ENCODE measurements at regions not wholly inside any gene's neighbourhood (a gene's known extent, or its start where the extent isn't known, plus 50 kb on each side); places are given as distances from the start of the nearest gene placed in this dataset.
"Not testable (repeated sequence)": the region's sequence is repeated elsewhere in the genome, so short reads cannot be mapped to it uniquely, and the experiment has no call there.

DNA sequence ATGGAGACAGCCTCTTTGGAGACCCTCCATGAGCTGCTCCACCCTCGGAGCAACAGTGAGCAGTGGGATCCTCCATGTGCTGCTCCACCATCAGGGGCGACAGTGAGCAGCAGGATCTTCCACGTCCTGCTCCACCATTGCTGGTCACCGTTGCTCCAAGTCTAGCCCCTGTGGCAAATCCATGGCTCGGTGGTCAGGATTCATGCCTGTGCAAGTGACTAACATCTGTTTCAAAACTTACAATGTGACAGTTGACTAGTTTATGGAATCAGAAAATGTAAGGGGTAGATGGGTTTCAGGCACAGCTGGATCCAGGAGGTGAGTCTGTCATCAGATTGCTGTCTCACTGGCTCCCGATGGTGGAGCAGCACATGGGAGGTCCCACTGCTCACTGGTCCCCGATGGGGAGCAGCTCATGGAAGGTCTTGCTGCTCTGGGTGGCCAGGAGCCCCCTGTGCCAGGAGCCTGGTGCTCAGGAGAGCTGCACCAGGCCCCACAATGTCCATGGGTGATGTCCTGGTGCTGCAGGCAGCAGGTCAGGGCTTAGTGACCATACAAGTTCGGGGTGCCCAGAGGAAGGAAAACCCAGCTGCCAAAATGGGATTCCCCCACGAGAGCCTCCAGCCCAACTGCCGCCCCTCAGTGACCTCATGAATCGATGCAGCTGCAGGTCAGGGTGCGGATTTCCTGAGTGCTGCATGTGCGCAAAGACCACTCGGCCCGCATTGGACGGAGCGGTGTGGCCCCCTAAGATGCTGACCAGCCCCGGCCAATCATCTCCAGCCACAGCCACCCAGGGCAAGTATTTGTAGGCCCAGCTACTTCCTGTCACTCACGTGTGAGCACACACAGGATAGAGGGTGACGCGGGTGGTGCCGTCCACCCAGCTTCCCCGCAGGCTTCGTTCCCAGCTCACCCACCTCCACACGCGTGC is 116.5 kb upstream of the OTOS start:
- Mint-ChIP-seq H3K4me3 (no peak overlapping the region), H3K36me3 (ENCODE audit: low read depth) (no peaks in the 10 kb centered on the region), H3K27me3 (peaks cover 7% of the 10 kb centered on the region), H3K4me1 (ENCODE audit: low read depth) (no peaks in the 10 kb centered on the region), H3K9me3 (peaks cover 5% of the 10 kb centered on the region), H3K27ac (no peak overlapping the region)
- no peak for DNase-seq

DNA sequence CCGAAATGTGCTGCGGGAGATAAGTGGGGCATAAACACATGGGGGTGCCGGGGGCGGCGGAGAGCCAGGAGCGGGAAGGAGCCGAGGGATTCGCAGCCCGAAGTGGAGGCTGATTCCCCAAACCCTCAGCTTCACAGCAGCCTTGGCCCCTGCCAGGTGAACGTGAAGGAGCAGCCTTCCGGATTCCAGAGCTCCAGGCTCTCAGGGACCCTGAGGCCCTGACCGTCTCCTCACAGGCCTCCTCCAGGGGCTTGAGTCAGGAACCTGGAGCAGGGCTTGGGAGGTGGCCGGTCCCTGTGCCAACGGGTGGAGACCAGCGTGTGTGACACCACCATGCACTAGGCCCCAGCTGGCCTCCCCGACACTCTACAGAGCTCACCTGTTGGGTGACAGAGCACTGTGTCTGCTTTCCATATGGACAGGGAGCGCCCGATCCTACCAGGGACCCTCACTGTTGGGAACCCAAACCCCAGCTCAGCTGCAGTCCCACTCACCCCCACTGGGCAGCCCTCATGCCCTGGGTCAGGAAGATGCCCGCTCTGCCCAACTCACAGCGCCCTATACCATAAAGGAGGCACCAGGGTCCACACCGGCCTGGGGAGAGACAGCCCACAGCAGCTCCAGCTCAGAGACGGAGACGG is 117.6 kb upstream of the OTOS start:
- Mint-ChIP-seq H3K27me3 (peaks cover 7% of the 10 kb centered on the region), H3K4me1 (ENCODE audit: low read depth) (no peaks in the 10 kb centered on the region), H3K36me3 (ENCODE audit: low read depth) (no peaks in the 10 kb centered on the region), H3K9me3 (peaks cover 12% of the 10 kb centered on the region), H3K4me3 (no peak overlapping the region), H3K27ac (no peak overlapping the region)
- DNase-seq = no peak

DNA sequence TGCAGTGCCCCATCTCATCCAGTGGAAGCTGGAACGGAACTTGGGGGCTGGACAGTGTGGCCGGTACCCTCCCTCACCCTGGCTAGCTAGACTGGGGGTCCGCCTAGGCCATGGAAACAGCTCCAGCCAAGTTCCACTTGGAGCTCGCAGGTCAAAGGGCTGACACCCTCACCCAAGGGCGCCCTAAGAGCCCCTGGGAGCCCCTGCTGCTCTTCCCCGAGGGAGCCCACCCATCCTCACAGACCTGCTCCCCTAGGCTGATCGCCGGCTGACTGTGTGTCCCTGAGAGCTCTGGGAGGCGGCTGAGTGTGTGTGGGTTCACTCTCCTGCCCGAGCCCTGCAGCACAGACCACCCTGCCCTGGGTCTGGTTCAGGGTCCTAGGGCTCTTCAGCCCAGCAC is 118.2 kb upstream of the OTOS start:
- peaks cover 18% of the 10 kb centered on the region for H3K9me3 Mint-ChIP-seq
- H3K27ac Mint-ChIP-seq = no peak overlapping the region
- H3K4me3 Mint-ChIP-seq = no peak overlapping the region
- no peaks in the 10 kb centered on the region for H3K36me3 Mint-ChIP-seq (ENCODE audit: low read depth)
- H3K4me1 Mint-ChIP-seq (ENCODE audit: low read depth) = no peaks in the 10 kb centered on the region
- peaks cover 7% of the 10 kb centered on the region for H3K27me3 Mint-ChIP-seq
- DNase-seq = no peak

DNA sequence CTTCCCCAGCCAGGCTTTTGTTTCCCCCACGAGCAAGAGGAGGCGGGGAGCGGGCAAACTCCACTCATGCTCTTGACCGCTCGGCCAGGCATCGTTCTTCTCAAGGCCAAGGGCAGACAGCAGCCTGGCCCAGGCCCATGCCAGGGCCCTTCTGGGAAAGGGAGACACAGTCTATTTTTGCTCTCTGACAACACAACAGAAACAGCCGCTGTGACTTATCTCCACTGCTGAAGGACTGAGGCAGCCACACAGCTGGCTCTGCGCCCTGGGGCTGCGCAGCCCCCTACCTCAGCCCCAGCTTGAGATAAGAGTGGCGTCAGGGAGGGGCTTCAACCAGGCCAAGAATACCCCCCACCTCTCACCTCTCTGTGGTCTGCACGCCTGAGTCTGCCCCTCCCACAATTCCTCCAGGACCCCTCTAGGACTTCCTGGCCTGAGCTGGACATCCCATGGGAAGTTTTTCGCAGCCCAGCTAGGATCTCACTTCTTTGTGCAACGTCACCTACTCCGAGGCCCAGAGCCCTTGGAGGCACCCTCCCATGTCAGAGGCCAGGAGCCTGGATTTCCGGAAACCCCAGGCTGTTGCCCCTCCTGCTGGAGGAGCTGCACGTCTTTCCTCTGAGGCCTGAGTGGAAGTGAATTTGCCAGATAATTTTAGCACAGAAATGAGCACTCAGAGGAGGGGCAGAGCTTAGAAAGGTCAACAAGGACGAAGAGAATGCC is 118.9 kb upstream of the OTOS start:
- H3K27ac Mint-ChIP-seq = no peak overlapping the region
- peaks cover 21% of the 10 kb centered on the region for H3K9me3 Mint-ChIP-seq
- H3K36me3 Mint-ChIP-seq (ENCODE audit: low read depth) = no peaks in the 10 kb centered on the region
- H3K27me3 Mint-ChIP-seq = peaks cover 7% of the 10 kb centered on the region
- DNase-seq = no peak
- no peak overlapping the region for H3K4me3 Mint-ChIP-seq
- H3K4me1 Mint-ChIP-seq (ENCODE audit: low read depth) = no peaks in the 10 kb centered on the region

DNA sequence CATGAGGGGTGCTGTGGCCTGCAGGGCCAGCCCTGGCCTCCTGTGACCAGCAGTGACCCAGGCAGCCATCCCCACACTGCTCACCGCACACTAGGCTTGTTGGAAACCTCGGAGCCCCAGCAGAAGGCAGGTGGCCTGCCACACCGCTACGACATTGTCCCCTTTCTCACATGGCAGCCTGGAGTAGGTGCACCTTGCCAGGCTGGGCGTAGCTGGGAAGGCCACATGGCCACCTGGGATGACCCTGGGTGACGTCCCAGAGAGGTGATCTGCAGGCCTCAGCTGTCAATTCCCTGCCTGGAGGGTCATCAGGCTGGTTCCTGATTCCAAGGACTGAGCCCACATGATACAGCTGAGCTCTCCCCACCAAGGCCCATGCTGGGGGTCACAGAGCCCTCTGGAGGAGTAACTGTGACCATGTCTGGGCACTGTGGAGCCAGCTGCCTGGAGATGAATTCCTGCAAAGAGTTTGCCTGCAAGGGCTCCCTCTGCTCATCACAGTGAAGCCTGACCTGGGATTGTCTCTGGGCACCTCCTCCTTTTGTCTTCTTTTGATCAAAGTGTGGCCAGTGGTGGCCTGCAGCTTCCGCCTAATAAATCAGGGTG is 119.6 kb upstream of the OTOS start:
- no peaks in the 10 kb centered on the region for H3K36me3 Mint-ChIP-seq (ENCODE audit: low read depth)
- H3K4me3 Mint-ChIP-seq = no peak overlapping the region
- H3K27ac Mint-ChIP-seq = no peak overlapping the region
- H3K4me1 Mint-ChIP-seq (ENCODE audit: low read depth) = no peaks in the 10 kb centered on the region
- peaks cover 21% of the 10 kb centered on the region for H3K9me3 Mint-ChIP-seq
- peaks cover 7% of the 10 kb centered on the region for H3K27me3 Mint-ChIP-seq
- DNase-seq = no peak

DNA sequence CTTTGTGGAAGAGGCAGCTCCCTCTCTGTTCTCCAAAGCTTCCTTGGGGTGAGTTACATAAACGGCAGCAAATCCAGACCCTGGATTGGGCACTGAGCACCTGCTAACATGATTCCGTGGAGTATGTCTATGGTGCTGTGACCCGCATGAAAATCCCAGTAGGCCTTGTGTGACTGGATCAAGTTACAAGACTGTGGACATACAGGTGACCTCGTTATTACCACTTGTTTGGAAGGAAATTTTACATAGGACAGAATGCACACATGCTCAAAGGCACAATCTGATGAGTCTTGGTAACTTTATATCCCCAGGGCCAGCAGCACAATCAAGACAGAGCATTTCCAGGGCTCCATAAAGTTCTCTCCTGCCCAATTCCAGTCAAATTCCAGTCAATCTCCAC is 120.2 kb upstream of the OTOS start:
- no peak overlapping the region for H3K27ac Mint-ChIP-seq

DNA sequence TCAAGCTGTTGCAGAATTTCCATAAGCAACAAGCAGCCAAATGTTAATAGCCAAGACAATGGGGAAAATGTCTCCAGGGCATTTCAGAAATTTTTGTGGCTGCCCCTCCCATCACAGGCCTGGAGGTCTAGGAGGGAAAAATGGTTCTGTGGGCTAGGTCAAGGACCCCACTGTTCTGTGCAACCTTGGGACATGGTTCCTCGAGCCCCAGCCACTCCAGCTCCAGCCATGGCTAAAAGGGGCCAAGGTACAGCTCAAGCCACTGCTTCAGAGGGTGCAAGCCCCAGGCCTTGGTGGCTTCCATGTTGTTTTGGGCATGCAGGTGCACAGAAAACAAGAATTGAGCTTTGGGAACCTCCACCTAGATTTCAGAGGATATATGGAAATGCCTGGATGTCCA is 122.1 kb upstream of the OTOS start:
- H3K4me1 Mint-ChIP-seq (ENCODE audit: low read depth); H3K4me3 Mint-ChIP-seq; H3K36me3 Mint-ChIP-seq (ENCODE audit: low read depth); H3K27ac Mint-ChIP-seq; DNase-seq: not testable (repeated sequence)
- Mint-ChIP-seq H3K9me3 (peaks cover 21% of the 10 kb centered on the region), H3K27me3 (peaks cover 11% of the 10 kb centered on the region)

More for the DNA sequence above, 120.2 kb upstream of the OTOS start:
- Mint-ChIP-seq H3K4me3 (no peak overlapping the region), H3K36me3 (ENCODE audit: low read depth) (no peaks in the 10 kb centered on the region), H3K9me3 (peaks cover 21% of the 10 kb centered on the region), H3K27me3 (peaks cover under 1% of the 10 kb centered on the region), H3K4me1 (ENCODE audit: low read depth) (no peaks in the 10 kb centered on the region)
- no peak for DNase-seq

DNA sequence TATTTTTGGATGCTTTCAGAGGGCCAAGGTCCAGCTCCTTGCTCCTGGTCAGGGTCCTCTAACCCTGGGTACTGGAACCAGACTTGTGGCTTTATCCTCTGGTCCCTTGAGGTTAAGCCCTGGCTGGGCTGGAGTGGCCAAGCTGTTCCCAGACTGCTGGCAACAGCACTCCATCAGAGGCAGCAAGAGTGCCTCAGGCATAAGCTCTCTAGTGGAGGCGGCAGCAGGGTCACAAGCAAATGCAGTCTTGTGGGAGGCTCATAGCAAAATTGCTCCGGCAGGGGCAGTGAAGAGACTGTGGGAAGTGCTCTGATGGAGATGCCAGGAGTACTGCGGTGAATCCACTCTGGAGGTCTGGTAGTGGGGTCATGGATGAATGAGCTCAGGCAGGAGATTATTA is 128.9 kb upstream of the OTOS start:
- H3K4me1 Mint-ChIP-seq (ENCODE audit: low read depth) = no peaks in the 10 kb centered on the region
- peaks cover 13% of the 10 kb centered on the region for H3K9me3 Mint-ChIP-seq
- DNase-seq = peak; percentile 8
- peaks cover 64% of the 10 kb centered on the region for H3K27me3 Mint-ChIP-seq
- no peak overlapping the region for H3K4me3 Mint-ChIP-seq
- no peak overlapping the region for H3K27ac Mint-ChIP-seq
- no peaks in the 10 kb centered on the region for H3K36me3 Mint-ChIP-seq (ENCODE audit: low read depth)

DNA sequence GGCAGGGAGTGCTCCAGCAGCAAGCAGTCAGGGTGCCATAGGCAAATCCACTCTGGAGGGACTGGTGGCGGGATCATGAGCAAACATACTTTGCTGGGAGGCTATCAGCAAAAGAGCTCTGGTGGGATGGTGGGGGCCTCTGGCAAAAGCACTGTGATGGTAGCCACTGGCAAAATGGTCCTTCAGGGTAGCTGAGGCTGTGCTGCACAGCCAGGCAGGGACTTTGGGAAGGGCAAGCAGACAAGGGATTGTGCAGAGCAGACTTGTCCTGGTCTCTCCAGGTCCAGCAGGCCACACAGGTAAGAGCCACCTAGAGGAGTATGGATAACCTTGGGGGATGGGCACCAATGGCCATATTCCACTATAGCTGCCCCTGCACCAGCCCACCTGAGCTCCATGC is 129.4 kb upstream of the OTOS start:
- Mint-ChIP-seq H3K4me3 (no peak overlapping the region), H3K9me3 (peaks cover 13% of the 10 kb centered on the region), H3K4me1 (ENCODE audit: low read depth) (no peaks in the 10 kb centered on the region), H3K27ac (no peak overlapping the region), H3K36me3 (ENCODE audit: low read depth) (no peaks in the 10 kb centered on the region), H3K27me3 (peaks cover 69% of the 10 kb centered on the region)
- DNase-seq = no peak

DNA sequence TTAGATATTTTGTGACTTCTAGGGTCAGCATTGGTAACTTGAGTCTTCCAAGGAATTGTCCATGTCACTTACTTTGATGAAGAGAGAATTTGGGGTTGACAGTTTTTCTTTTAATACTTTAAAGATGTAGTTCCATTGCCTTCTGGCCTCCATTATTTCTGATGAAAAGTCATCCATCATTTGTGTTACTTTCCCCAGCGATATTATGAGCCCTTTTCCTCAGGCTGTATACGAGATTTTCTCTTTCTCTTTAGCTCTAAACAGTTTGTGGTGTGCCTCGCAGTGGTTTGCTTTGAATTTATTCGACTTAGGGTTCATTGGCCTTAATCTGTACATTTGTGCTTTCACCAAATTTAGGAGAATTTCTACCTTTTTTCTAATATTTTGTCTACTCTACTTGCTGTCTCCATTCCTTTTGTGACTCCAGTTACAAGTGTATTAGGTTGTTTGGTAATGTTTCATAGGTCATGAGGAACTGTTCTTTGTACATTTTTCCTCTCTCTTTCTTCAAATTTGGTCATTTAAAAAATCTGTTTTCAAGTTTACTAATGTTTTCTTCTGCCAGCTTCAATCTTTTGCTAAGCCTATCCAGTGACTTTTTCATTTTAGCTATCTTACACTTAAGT is 131.4 kb upstream of the OTOS start:
- peaks cover 13% of the 10 kb centered on the region for H3K9me3 Mint-ChIP-seq
- DNase-seq = no peak
- no peaks in the 10 kb centered on the region for H3K36me3 Mint-ChIP-seq (ENCODE audit: low read depth)
- H3K27ac Mint-ChIP-seq = no peak overlapping the region
- H3K27me3 Mint-ChIP-seq = peaks cover 79% of the 10 kb centered on the region
- no peak overlapping the region for H3K4me3 Mint-ChIP-seq
- H3K4me1 Mint-ChIP-seq (ENCODE audit: low read depth) = no peaks in the 10 kb centered on the region

DNA sequence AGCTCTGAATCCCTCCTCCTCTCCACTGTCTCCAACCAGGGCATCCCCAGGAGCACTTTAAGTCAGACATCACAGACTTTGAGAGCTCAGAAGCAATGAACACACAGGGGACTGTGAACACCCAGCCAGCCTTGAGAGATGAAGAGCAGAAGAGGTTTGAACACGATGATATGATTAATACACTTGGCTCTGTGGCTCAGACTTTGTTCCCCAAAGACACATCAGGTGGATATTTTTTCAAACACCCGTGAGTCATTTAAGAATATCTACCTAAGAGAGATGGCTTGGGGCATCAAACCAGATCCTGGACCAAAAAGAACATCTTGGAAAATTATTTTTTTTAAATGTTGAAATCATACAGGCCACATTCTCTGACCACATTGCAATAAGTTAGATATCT is 134.9 kb upstream of the OTOS start:
- Mint-ChIP-seq H3K4me1 (ENCODE audit: low read depth) (no peaks in the 10 kb centered on the region), H3K36me3 (ENCODE audit: low read depth) (no peaks in the 10 kb centered on the region), H3K27ac (no peak overlapping the region), H3K27me3 (peaks cover 86% of the 10 kb centered on the region), H3K4me3 (no peak overlapping the region), H3K9me3 (peaks cover 13% of the 10 kb centered on the region)
- DNase-seq = no peak

DNA sequence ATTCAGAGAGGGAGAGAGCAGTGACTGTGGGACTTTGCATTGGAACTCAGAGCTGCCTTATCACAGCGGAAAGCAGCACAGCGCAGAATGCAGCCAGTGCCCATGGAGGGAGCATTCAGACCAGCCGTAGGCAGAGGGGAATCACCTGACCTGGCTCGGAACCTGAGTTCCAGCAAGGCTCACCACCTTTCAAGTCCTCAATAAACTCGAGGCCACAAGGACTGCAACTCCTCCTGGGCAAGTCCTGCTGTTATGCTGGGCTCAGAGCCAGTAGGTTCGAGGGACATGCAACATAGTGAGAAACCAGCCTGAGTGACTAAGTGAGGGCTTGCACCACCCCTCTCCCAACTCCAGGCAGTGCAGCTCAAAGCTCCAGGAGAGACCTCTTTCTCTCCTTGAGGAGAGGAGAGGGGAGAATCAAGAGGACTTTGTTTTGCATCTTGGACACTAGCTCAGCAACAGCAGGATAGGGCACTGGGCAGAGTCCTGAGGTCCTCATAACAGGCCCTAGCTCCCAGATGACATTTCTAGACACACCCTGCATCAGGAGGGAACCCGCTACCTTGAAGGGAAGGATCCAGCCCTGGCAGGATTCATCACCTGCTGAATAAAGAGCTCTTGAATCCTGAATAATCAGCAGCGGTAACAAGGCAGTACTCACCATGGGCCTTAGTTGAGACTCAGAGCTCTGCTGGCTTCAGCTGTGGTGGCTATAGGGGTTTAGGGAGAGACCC is 136.8 kb upstream of the OTOS start:
- DNase-seq = peak; percentile 9
- H3K36me3 Mint-ChIP-seq (ENCODE audit: low read depth) = no peaks in the 10 kb centered on the region
- peaks cover 7% of the 10 kb centered on the region for H3K9me3 Mint-ChIP-seq
- no peaks in the 10 kb centered on the region for H3K4me1 Mint-ChIP-seq (ENCODE audit: low read depth)
- H3K27me3 Mint-ChIP-seq = peaks cover 84% of the 10 kb centered on the region
- no peak overlapping the region for H3K4me3 Mint-ChIP-seq
- no peak overlapping the region for H3K27ac Mint-ChIP-seq

DNA sequence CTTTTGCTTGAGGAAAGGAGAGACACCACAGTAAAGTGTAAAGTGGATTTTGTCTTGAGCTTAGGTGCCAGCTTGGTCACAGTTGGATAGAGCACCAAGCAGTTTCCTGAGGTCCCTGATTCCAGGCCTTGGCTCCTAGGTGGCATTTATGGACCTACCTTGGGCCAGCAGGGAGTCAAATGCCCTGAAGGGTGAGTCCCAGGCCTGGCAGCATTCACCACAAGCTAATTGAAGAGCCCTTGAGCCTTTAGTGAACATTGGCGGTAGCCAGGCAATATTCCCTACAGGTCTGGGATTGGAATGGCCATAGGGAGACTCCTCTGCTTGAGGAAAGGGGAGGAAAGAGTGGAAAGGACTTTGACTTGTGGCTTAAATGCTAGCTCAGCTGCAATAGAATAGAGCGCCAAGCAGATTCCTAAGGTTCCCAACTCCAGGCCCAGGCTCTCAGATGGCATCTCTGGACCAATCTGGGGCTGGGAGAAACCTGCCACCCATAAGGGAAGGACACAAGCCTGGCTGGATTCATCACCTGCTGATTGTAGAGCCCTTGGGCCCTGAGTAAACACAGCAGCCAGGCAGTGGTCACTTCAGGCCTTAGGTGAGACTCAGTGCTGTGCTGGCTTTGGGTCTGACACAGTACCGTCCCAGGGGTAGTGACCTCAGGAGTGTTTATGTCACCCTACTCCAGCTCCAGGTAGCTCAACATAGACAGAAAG is 137.5 kb upstream of the OTOS start:
- no peak for DNase-seq
- Mint-ChIP-seq H3K36me3 (ENCODE audit: low read depth) (no peaks in the 10 kb centered on the region), H3K9me3 (peaks cover 2% of the 10 kb centered on the region), H3K27ac (no peak overlapping the region), H3K4me1 (ENCODE audit: low read depth) (no peaks in the 10 kb centered on the region), H3K4me3 (no peak overlapping the region), H3K27me3 (peaks cover 80% of the 10 kb centered on the region)

Data from activated T-cell treated with anti-CD3 and anti-CD28 coated beads, Interleukin-2, amount 50 U/mL, for 24 hours (primary cell).